OCI-LY3 (cell line): ENCODE measurements at regions not wholly inside any gene's neighbourhood (a gene's known extent, or its start where the extent isn't known, plus 50 kb on each side); places are given as distances from the start of the nearest gene placed in this dataset.

Experiments
- H2AFZ ChIP-seq: fragments of 200-600, 300-600 bp; shearing (Covaris generic); 2 replicates; pipeline ENCODE4 v1.6.0; 2014; ENCODE audit warnings: antibody characterized with exemption, low read depth, low read length
- H3K27ac ChIP-seq: fragments of 200-600, 300-600 bp; sonication (generic); 2 replicates; pipeline ENCODE4 v1.5.1; 2014; ENCODE audit warnings: mild to moderate bottlenecking, low read length, moderate library complexity, mixed read lengths
- H3K27me3 ChIP-seq: fragments of 200-600, 300-600 bp; sonication (generic); 2 replicates; pipeline ENCODE4 v1.6.1; 2014; ENCODE audit warnings: low read depth, low read length, mixed read lengths
- H3K36me3 ChIP-seq: fragments of 200-600, 300-600 bp; sonication (generic); replicated peaks from 2 replicates; pipeline ENCODE3; 2014; ENCODE audit warnings: low read depth, low read length, mixed read lengths
- H3K4me1 ChIP-seq: fragments of 300-600, 200-600 bp; sonication (generic); 2 replicates; pipeline ENCODE4 v1.6.1; 2014; ENCODE audit warnings: low read length, mixed read lengths
- H3K4me2 ChIP-seq: fragments of 200-600, 300-600 bp; sonication (generic); 2 replicates; pipeline ENCODE4 v1.6.1; 2014; ENCODE audit warnings: low read length, mixed read lengths
- H3K4me3 ChIP-seq: fragments of 300-600, 200-600 bp; sonication (generic); 2 replicates; pipeline ENCODE4 v1.5.1; 2014; ENCODE audit warnings: antibody characterized with exemption, mild to moderate bottlenecking, low read length, moderate library complexity
- H3K79me2 ChIP-seq: fragments of 300-600, 200-600 bp; shearing (Covaris generic); 2 replicates; pipeline ENCODE4 v1.6.1; 2014; ENCODE audit warnings: mild to moderate bottlenecking, low read length, mixed read lengths
- H3K9ac ChIP-seq: fragments of 300-600, 200-600 bp; shearing (Covaris generic); 2 replicates; pipeline ENCODE4 v1.6.0; 2014; ENCODE audit warnings: mild to moderate bottlenecking, low read length, moderate library complexity
- H3K9me3 ChIP-seq: fragments of 200-600, 300-600 bp; shearing (Covaris generic); 2 replicates; pipeline ENCODE4 v1.6.1; 2014; ENCODE audit warnings: low read length, mixed read lengths; ENCODE audit not compliant: insufficient read depth
- H4K20me1 ChIP-seq: fragments of 200-600, 300-600 bp; sonication (generic); 2 replicates; pipeline ENCODE4 v1.6.1; 2016; ENCODE audit warnings: low read length, mixed read lengths; ENCODE audit not compliant: insufficient read depth
- EZH2phosphoT487 ChIP-seq: fragments of 200-600 bp; shearing (Covaris generic); IDR thresholded peaks from 2 replicates; pipeline ENCODE4 v1.6.1; 2018; ENCODE audit warnings: antibody characterized with exemption, mixed run types, low read depth
- TF ChIP-seq, protein P1 (sequence below): fragments of 200-600, 300-600 bp; sonication (generic); IDR thresholded peaks from 2 replicates; pipeline ENCODE4 v1.5.1; 2014; ENCODE audit warnings: antibody characterized with exemption, low read length, low read depth

DNA sequence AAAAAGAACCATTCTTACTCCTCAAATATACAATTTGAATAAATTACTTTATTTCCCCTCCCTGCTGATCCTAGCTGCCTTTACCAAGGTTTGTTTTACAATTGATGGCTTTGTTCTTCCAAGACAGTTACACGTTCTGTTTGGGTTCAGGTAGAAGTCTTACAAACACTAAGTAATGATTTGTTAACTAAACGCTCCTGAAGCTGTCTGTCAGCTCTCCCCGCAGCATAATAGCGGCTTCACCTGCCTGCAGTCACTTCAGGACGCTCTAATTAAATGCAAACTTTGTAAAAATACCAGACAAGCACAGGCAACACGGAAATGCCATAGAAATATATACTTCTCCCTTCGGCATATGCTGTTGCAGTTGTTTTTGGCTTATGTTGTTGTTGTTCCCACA is 176.4 kb upstream of the MDFIC2 start:
- Histone ChIP-seq H3K9ac (no peak overlapping the region), H4K20me1 (no peaks in the 10 kb centered on the region), H3K27ac (no peak overlapping the region), H3K4me3 (no peak overlapping the region), H3K9me3 (no peaks in the 10 kb centered on the region), H3K36me3 (no peaks in the 10 kb centered on the region), H2AFZ (no peak overlapping the region), H3K4me2 (no peak overlapping the region), H3K27me3 (peaks cover 18% of the 10 kb centered on the region), H3K4me1 (no peaks in the 10 kb centered on the region), H3K79me2 (no peaks in the 10 kb centered on the region)
- TF ChIP-seq EZH2phosphoT487, result no peak
- TF ChIP-seq, protein P1, sequence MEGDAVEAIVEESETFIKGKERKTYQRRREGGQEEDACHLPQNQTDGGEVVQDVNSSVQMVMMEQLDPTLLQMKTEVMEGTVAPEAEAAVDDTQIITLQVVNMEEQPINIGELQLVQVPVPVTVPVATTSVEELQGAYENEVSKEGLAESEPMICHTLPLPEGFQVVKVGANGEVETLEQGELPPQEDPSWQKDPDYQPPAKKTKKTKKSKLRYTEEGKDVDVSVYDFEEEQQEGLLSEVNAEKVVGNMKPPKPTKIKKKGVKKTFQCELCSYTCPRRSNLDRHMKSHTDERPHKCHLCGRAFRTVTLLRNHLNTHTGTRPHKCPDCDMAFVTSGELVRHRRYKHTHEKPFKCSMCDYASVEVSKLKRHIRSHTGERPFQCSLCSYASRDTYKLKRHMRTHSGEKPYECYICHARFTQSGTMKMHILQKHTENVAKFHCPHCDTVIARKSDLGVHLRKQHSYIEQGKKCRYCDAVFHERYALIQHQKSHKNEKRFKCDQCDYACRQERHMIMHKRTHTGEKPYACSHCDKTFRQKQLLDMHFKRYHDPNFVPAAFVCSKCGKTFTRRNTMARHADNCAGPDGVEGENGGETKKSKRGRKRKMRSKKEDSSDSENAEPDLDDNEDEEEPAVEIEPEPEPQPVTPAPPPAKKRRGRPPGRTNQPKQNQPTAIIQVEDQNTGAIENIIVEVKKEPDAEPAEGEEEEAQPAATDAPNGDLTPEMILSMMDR, result no peak

DNA sequence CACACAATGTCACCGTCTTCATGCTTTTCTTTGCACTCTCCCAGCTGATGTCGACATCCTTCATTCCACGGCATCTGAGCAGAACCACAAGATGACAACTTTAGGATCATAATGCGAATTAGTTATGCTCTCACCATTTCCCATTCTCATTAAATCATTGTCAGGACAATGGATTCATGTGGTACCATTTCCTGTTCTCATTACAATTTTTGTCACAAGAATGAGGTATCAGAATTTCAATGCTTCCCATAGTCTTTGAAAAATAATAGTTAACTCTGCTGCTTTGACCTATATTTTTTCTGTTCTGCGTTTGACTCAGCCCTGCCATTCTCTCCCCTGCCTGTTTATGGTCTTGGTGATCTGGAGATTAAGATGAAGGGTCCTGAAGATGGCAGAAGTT is 175.7 kb upstream of the MDFIC2 start:
- H3K27ac ChIP-seq, result no peak overlapping the region
- no peaks in the 10 kb centered on the region for H4K20me1 ChIP-seq

DNA sequence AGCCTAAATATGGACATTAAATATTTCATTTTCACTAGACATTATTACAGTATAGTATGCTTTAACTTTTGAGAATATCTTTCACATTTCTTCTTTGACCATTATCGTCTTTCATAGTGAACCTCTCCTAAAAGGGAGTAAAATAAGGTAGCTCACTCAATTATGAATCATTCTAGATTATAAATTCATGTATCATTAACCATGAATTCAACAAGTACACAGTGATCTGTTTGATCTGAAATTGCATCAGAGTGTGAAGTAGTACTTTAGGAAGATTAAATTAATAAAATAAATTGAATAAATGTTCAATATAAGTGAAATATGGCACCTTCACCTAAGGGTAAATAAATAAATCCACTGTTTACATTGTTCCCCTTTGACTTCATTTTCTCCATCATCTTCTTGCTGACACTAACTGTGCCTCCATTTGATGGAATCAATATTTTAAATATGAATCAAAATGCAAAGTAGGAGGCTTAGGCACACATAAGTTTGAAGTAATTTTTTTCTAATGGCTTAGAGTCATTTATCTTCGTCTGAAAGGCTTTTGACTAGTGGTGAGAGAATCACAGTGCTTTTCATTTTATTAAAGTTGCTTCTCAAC is 174.1 kb upstream of the MDFIC2 start:
- no peaks in the 10 kb centered on the region for H4K20me1 ChIP-seq
- H3K4me1 ChIP-seq, result no peaks in the 10 kb centered on the region
- H3K36me3 ChIP-seq, result no peaks in the 10 kb centered on the region
- H3K27ac ChIP-seq, result no peak overlapping the region
- H3K9ac ChIP-seq, result no peak overlapping the region
- peaks cover 24% of the 10 kb centered on the region for H3K27me3 ChIP-seq
- no peaks in the 10 kb centered on the region for H3K9me3 ChIP-seq
- H3K79me2 ChIP-seq, result no peaks in the 10 kb centered on the region
- no peak overlapping the region for H2AFZ ChIP-seq
- no peak overlapping the region for H3K4me3 ChIP-seq
- no peak for TF ChIP-seq EZH2phosphoT487
- TF ChIP-seq, protein P1, result no peak
- H3K4me2 ChIP-seq, result no peak overlapping the region

More for the DNA sequence above, 175.7 kb upstream of the MDFIC2 start:
- H2AFZ ChIP-seq, result no peak overlapping the region
- no peak overlapping the region for H3K4me2 ChIP-seq
- peaks cover 23% of the 10 kb centered on the region for H3K27me3 ChIP-seq
- H3K36me3 ChIP-seq, result no peaks in the 10 kb centered on the region
- no peak overlapping the region for H3K9ac ChIP-seq
- no peaks in the 10 kb centered on the region for H3K9me3 ChIP-seq
- H3K4me1 ChIP-seq, result no peaks in the 10 kb centered on the region
- H3K4me3 ChIP-seq, result no peak overlapping the region
- H3K79me2 ChIP-seq, result no peaks in the 10 kb centered on the region
- TF ChIP-seq EZH2phosphoT487, result no peak
- TF ChIP-seq, protein P1, result no peak

- Histone ChIP-seq H3K79me2 (no peaks in the 10 kb centered on the region), H3K9me3 (no peaks in the 10 kb centered on the region), H3K27me3 (no peaks in the 10 kb centered on the region), H3K4me2 (no peak overlapping the region), H3K4me3 (no peak overlapping the region), H3K27ac (no peak overlapping the region), H3K4me1 (peaks cover 11% of the 10 kb centered on the region), H4K20me1 (no peaks in the 10 kb centered on the region), H3K9ac (no peak overlapping the region), H2AFZ (no peak overlapping the region), H3K36me3 (no peaks in the 10 kb centered on the region)
- TF ChIP-seq EZH2phosphoT487, result no peak
- TF ChIP-seq, protein P1, result no peak
Observed at GRCh38 chr3:70476174-70476573, 163.7 kb upstream of the MDFIC2 start.
